Keratinocyte (primary cell): ENCODE measurements at regions not wholly inside any gene's neighbourhood (a gene's known extent, or its start where the extent isn't known, plus 50 kb on each side); places are given as distances from the start of the nearest gene placed in this dataset.

Experiments used
- CTCF ChIP-seq, 3 experiments: IDR thresholded peaks in 1 of 3; conservative IDR thresholded peaks in 1 of 3; optimal IDR thresholded peaks in 1 of 3; 2 replicates in 2 of 3; 3 replicates in 1 of 3; pipeline versions ENCODE3 to v1.5.1; 2011; ENCODE audit warnings: low read length in 3 of 3, mild to moderate bottlenecking in 3 of 3, moderate library complexity in 2 of 3, control low read depth in 1 of 3, inconsistent platforms in 1 of 3; ENCODE audit not compliant: insufficient read depth in 2 of 3; ENCODE audit errors: extremely low read depth in 1 of 3
- EZH2 ChIP-seq: IDR thresholded peaks from one replicate; pipeline ENCODE4 v1.6.1; 2012; ENCODE audit warnings: inconsistent platforms, mild to moderate bottlenecking, low read length, moderate library complexity

GRCh38 chr6:4463236-4463635, 313.0 kb upstream of the CDYL start:
- TF ChIP-seq CTCF (optimal IDR thresholded peaks at IDR 0.05 in 1 of 3, IDR thresholded peaks at IDR 0.05 in 1 of 3, conservative IDR thresholded peaks at IDR 0.05 in 1 of 3; ENCODE audit: extremely low read depth in 1 of 3, insufficient read depth in 2 of 3, low read length in 3 of 3) (no peak), EZH2 (no peak)
